ENCODE measurements at regions not wholly inside any gene's neighbourhood (a gene's known extent, or its start where the extent isn't known, plus 50 kb on each side); places are given as distances from the start of the nearest gene placed in this dataset.

- Histone ChIP-seq H3K27me3 (ENCODE audit: insufficient read depth, poor library complexity, severe bottlenecking) (no peaks in the 10 kb centered on the region), H3K4me3 (replicated peaks; ENCODE audit: insufficient read depth, low read length) (no peak overlapping the region), H3K27ac (replicated peaks) (no peak overlapping the region)
- no peak for TF ChIP-seq CTCF (IDR thresholded peaks at IDR 0.05; ENCODE audit: insufficient read depth, low read length)
- TF ChIP-seq SPI1 (IDR thresholded peaks at IDR 0.05; ENCODE audit: borderline replicate concordance, low read depth): no peak
- TF ChIP-seq REST (IDR thresholded peaks at IDR 0.05; ENCODE audit: insufficient replicate concordance, low read depth): no peak
- TF ChIP-seq GABPA (IDR thresholded peaks at IDR 0.05; ENCODE audit: low read depth): no peak
- TF ChIP-seq POLR2AphosphoS5 (IDR thresholded peaks at IDR 0.05; ENCODE audit: low read depth): no peak
- no peak for DNase-seq (ENCODE audit: low read depth in 1 of 2, low spot score in 1 of 2)
Observed at GRCh38 chr7:12119620-12120303, 91.3 kb upstream of the TMEM106B start.

- TF ChIP-seq CTCF (IDR thresholded peaks at IDR 0.05; ENCODE audit: insufficient read depth, low read length) (no peak), REST (IDR thresholded peaks at IDR 0.05; ENCODE audit: insufficient replicate concordance, low read depth) (no peak), GABPA (IDR thresholded peaks at IDR 0.05; ENCODE audit: low read depth) (no peak), POLR2AphosphoS5 (IDR thresholded peaks at IDR 0.05; ENCODE audit: low read depth) (no peak), SPI1 (IDR thresholded peaks at IDR 0.05; ENCODE audit: borderline replicate concordance, low read depth) (no peak)
- no peak for DNase-seq (ENCODE audit: low read depth in 1 of 2, low spot score in 1 of 2)
- no peak overlapping the region for H3K27ac ChIP-seq (replicated peaks)
- no peaks in the 10 kb centered on the region for H3K27me3 ChIP-seq (ENCODE audit: insufficient read depth, poor library complexity, severe bottlenecking)
- no peak overlapping the region for H3K4me3 ChIP-seq (replicated peaks; ENCODE audit: insufficient read depth, low read length)
Observed at GRCh38 chr7:12120632-12121031, 90.5 kb upstream of the TMEM106B start.

GRCh38 chr7:12123172-12123571 is 87.9 kb upstream of the TMEM106B start:
- TF ChIP-seq CTCF (IDR thresholded peaks at IDR 0.05; ENCODE audit: insufficient read depth, low read length) (no peak), SPI1 (IDR thresholded peaks at IDR 0.05; ENCODE audit: borderline replicate concordance, low read depth) (no peak), GABPA (IDR thresholded peaks at IDR 0.05; ENCODE audit: low read depth) (no peak), POLR2AphosphoS5 (IDR thresholded peaks at IDR 0.05; ENCODE audit: low read depth) (no peak), REST (IDR thresholded peaks at IDR 0.05; ENCODE audit: insufficient replicate concordance, low read depth) (no peak)
- Histone ChIP-seq H3K27me3 (ENCODE audit: insufficient read depth, poor library complexity, severe bottlenecking) (no peaks in the 10 kb centered on the region), H3K27ac (replicated peaks) (no peak overlapping the region), H3K4me3 (replicated peaks; ENCODE audit: insufficient read depth, low read length) (no peak overlapping the region)
- no peak for DNase-seq (ENCODE audit: low read depth in 1 of 2, low spot score in 1 of 2)
